ENCODE measurements at regions not wholly inside any gene's neighbourhood (a gene's known extent, or its start where the extent isn't known, plus 50 kb on each side); places are given as distances from the start of the nearest gene placed in this dataset.

- Histone ChIP-seq H3K27ac (ENCODE audit: low read depth in 1 of 2, low read length in 2 of 2) (no peak overlapping the region), H3K36me3 (ENCODE audit: insufficient read depth, low read length) (no peaks in the 10 kb centered on the region), H3K27me3 (ENCODE audit: control insufficient read depth in 1 of 2, insufficient read depth in 2 of 2, low read length in 2 of 2) (no peaks in the 10 kb centered on the region), H3K4me1 (ENCODE audit: insufficient read depth, low read length) (no peaks in the 10 kb centered on the region), H3K9me3 (ENCODE audit: control insufficient read depth in 1 of 2, insufficient read depth in 1 of 2, low read length in 2 of 2) (no peaks in the 10 kb centered on the region), H3K4me3 (ENCODE audit: low read length) (no peak overlapping the region)
- no peak for ATAC-seq (ENCODE audit: poor library complexity)
- H3K9me3 Mint-ChIP-seq = peaks cover 6% of the 10 kb centered on the region
- no peak overlapping the region for H3K27ac Mint-ChIP-seq
- DNase-seq = no peak
- TF ChIP-seq CTCF (IDR thresholded peaks at IDR 0.05) = no peak
- ChIA-PET CTCF (no interaction called here), POLR2A (no interaction called here)
- intact Hi-C loops (cut with DNase I, micrococcal nuclease) = no loop called here
- no peaks in the 10 kb centered on the region for H3K36me3 Mint-ChIP-seq (ENCODE audit: low read depth)
- no peaks in the 10 kb centered on the region for H3K4me1 Mint-ChIP-seq (ENCODE audit: low read depth)
- H3K4me3 Mint-ChIP-seq = no peak overlapping the region
- no peaks in the 10 kb centered on the region for H3K27me3 Mint-ChIP-seq
These were observed 86.6 kb downstream of the RND3 start for GRCh38 chr2:150400849-150401248.

GRCh38 chr2:150392614-150393013 lies 94.9 kb downstream of the RND3 start:
- Mint-ChIP-seq H3K27ac (no peak overlapping the region), H3K27me3 (no peaks in the 10 kb centered on the region)
- POLR2A ChIA-PET = no interaction called here

GRCh38 chr2:150391779-150392178 lies 95.7 kb downstream of the RND3 start:
- CTCF ChIA-PET = no interaction called here
- no peaks in the 10 kb centered on the region for H3K4me1 Mint-ChIP-seq (ENCODE audit: low read depth)
- Histone ChIP-seq H3K36me3 (ENCODE audit: insufficient read depth, low read length) (no peaks in the 10 kb centered on the region), H3K4me3 (ENCODE audit: low read length) (no peak overlapping the region), H3K27me3 (ENCODE audit: control insufficient read depth in 1 of 2, insufficient read depth in 2 of 2, low read length in 2 of 2) (no peaks in the 10 kb centered on the region), H3K4me1 (ENCODE audit: insufficient read depth, low read length) (no peaks in the 10 kb centered on the region), H3K9me3 (ENCODE audit: control insufficient read depth in 1 of 2, insufficient read depth in 1 of 2, low read length in 2 of 2) (peaks cover 5 to 9% of the 10 kb centered on the region in 2 experiments), H3K27ac (ENCODE audit: low read depth in 1 of 2, low read length in 2 of 2) (no peak overlapping the region)
- no peak for TF ChIP-seq CTCF (IDR thresholded peaks at IDR 0.05)
- H3K4me3 Mint-ChIP-seq = no peak overlapping the region
- no peak overlapping the region for H3K27ac Mint-ChIP-seq
- POLR2A ChIA-PET = no interaction called here
- H3K27me3 Mint-ChIP-seq = no peaks in the 10 kb centered on the region
- DNase-seq (no peak), ATAC-seq (ENCODE audit: poor library complexity) (no peak)
- H3K9me3 Mint-ChIP-seq = peaks cover 2% of the 10 kb centered on the region
- intact Hi-C loops (cut with DNase I, micrococcal nuclease) = no loop called here
- no peaks in the 10 kb centered on the region for H3K36me3 Mint-ChIP-seq (ENCODE audit: low read depth)

More at GRCh38 chr2:150392614-150393013, 94.9 kb downstream of the RND3 start:
- DNase-seq (no peak), ATAC-seq (ENCODE audit: poor library complexity) (no peak)
- Histone ChIP-seq H3K9me3 (ENCODE audit: control insufficient read depth in 1 of 2, insufficient read depth in 1 of 2, low read length in 2 of 2) (peaks cover 0 to 9% of the 10 kb centered on the region in 2 experiments), H3K27ac (ENCODE audit: low read depth in 1 of 2, low read length in 2 of 2) (no peak overlapping the region), H3K4me3 (ENCODE audit: low read length) (no peak overlapping the region), H3K36me3 (ENCODE audit: insufficient read depth, low read length) (no peaks in the 10 kb centered on the region), H3K27me3 (ENCODE audit: control insufficient read depth in 1 of 2, insufficient read depth in 2 of 2, low read length in 2 of 2) (no peaks in the 10 kb centered on the region), H3K4me1 (ENCODE audit: insufficient read depth, low read length) (no peaks in the 10 kb centered on the region)
- H3K36me3 Mint-ChIP-seq (ENCODE audit: low read depth) = no peaks in the 10 kb centered on the region
- no peak overlapping the region for H3K4me3 Mint-ChIP-seq
- intact Hi-C loops (cut with DNase I, micrococcal nuclease) = no loop called here
- CTCF ChIA-PET = no interaction called here
- peaks cover 6% of the 10 kb centered on the region for H3K9me3 Mint-ChIP-seq
- no peak for TF ChIP-seq CTCF (IDR thresholded peaks at IDR 0.05)
- H3K4me1 Mint-ChIP-seq (ENCODE audit: low read depth) = no peaks in the 10 kb centered on the region

Data from CD4-positive, alpha-beta T cell (primary cell).